ENCODE measurements at regions not wholly inside any gene's neighbourhood (a gene's known extent, or its start where the extent isn't known, plus 50 kb on each side); places are given as distances from the start of the nearest gene placed in this dataset.
"Not testable (repeated sequence)": the region's sequence is repeated elsewhere in the genome, so short reads cannot be mapped to it uniquely, and the experiment has no call there.

GRCh38 chr4:34323549-34324320 is 1920.6 kb downstream of the ARAP2 start:
- DNase-seq = no peak

GRCh38 chr4:34328939-34329338 is 1915.4 kb downstream of the ARAP2 start:
- no peak for DNase-seq

DNA sequence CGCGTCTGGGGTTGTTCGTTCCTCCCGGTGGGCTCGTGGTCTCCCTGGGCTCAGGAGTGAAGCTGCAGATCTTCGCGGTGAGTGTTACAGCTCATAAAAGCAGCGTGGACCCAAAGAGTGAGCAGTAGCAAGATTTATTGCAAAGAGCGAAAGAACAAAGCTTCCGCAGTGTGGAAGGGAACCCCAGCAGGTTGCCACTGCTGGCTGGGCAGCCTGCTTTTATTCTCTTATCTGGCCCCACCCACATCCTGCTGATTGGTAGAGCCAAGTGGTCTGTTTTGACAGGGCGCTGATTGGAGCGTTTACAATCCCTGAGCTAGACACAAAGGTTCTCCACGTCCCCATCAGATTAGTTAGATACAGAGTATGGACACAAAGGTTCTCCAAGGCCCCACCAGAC is 1909.2 kb downstream of the ARAP2 start:
- DNase-seq = not testable (repeated sequence)

DNA sequence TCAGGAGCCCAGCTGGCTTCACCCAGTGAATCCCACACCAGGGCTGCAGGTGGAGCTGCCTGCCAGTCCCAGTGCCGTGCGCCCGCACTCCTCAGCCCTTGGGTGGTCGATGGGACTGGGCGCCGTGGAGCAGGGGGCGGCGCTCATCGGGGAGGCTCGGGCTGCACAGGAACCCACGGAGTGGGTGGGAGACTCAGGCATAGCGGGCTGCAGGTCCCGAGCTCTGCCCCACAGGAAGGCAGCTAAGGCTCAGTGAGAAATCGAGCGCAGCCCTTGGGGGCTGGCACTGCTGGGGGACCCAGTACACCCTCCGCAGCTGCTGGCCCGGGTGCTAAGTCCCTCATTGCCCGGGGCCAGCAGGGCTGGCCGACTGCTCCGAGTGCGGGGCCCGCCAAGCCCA is 1908.8 kb downstream of the ARAP2 start:
- DNase-seq = not testable (repeated sequence)

DNA sequence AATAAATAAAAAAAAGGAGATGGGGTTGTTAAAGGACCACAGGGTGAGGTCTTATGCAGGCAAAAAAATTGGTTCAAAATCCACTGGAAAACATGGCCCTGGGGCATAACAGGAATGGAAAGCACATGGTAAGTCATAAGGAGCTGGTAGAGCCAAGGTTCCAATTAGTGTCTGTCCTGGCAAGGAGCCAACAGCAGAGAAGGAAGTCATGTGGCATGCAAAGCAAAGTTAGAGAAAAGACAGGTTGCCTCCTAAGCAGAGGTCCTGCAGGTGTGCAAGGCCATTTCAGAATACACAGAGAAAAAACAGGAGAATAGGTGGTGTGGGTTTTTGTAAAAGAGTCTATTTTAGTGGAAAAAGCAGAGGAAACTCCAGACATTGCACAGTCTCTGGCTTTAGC is 1881.7 kb downstream of the ARAP2 start:
- DNase-seq = no peak

- DNase-seq = no peak
These were observed 1880.5 kb downstream of the ARAP2 start for GRCh38 chr4:34363842-34364241.

DNA sequence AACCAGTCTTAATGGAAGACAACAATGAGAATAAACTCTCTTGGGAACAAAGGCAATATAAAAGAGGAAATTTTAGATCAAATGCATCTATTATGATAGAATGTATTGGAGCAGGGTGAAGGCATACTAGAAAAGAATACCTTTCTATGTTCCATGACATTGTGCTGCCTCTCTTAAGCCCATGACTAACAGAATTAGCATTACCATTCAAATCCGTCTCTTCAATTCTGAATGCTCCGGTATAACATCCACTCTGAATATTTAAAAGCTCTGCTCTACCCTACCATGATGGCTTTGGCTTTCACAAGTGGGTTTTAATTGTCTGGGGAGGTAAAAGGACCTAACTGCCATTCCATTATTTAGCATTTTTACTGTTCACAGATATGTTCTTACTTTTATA is 1878.4 kb downstream of the ARAP2 start:
- DNase-seq = no peak

- no peak for DNase-seq
These were observed 1872.6 kb downstream of the ARAP2 start for GRCh38 chr4:34371676-34372075.

GRCh38 chr4:34372815-34373214 is 1871.5 kb downstream of the ARAP2 start:
- no peak for DNase-seq

- no peak for DNase-seq
These were observed 1870.9 kb downstream of the ARAP2 start for GRCh38 chr4:34373456-34373855.

GRCh38 chr4:34412233-34412632 is 1832.1 kb downstream of the ARAP2 start:
- DNase-seq = no peak

GRCh38 chr4:34412911-34413310 is 1831.4 kb downstream of the ARAP2 start:
- DNase-seq = no peak

- DNase-seq = no peak
These were observed 1827.2 kb downstream of the ARAP2 start for GRCh38 chr4:34417160-34417559.

DNA sequence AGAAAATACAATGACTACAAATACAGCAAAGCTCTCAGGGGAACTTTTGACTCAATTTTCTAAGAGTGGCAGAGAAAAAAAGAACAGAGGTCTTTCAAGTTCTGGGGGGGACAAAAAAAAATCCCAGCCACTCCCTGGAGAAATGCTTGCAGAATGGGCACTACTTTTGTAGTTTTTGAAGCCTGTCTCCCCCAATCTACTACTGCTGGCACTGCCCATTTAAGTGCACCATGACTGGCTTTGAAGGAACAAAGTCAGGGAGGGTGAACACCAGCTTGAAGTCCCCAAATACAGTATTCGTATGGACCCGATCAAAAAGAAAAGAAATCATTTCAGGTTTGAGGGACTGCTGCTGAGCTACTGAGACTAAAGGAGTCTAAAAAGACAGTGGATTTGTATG is 1824.4 kb downstream of the ARAP2 start:
- no peak for DNase-seq

- no peak for DNase-seq
These were observed 1821.7 kb downstream of the ARAP2 start for GRCh38 chr4:34422472-34423175.

DNA sequence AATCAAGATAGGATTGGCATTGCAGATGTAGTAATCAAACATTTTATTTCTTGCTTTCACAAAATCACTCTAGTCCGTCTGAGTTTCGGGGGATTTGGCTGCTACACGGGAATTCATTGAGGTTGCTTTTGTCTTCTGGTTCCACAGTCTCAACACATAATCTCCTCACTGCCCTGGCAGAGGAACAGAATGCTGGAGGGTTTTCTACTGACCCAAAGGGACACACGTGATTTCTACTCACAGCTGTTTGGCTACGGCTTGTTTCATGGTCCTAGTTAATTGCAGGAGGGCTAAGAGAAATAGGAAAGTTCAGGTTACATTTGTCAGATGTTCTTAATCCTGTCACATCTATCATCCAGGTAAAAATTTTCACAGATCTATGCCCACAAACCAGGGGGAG is 1811.6 kb downstream of the ARAP2 start:
- DNase-seq = no peak

DNA sequence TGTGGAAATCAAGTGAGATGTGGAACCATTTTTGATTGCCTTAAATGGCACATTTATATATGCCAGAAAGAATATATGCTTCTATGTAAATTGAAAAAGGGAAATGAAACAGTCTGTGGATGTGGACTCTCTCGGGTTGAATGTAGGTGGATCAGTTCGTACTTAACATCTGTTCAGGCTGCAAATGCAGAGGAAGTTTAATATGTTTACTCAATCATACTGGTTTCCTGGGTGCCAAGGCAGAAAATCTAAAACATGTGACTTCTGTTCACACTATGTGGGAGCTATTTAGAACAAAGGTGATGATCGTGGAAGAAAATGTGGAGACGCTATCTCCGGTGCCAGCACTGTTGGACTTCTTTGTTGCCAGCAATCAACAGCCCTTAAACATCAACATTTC is 1809.9 kb downstream of the ARAP2 start:
- not testable (repeated sequence) for DNase-seq

DNA sequence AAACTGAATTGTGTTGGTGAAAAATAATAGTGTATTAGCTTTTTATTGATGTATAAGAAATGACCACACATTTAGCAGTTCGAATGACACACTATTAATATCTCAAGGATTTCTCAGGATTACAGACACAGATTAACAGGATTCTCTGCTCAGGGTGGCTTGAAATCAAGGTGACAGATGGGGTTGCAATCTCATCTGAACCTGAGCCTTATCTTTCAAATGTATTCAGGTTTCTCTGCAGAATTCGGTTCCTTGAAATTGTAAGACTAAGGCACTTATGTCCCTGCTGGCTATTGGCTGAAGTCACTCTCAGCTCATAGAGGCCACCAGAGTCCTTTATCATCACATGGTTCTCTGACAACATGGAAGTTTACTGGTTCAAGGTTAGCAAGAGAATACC is 1780.1 kb downstream of the ARAP2 start:
- DNase-seq = no peak

DNA sequence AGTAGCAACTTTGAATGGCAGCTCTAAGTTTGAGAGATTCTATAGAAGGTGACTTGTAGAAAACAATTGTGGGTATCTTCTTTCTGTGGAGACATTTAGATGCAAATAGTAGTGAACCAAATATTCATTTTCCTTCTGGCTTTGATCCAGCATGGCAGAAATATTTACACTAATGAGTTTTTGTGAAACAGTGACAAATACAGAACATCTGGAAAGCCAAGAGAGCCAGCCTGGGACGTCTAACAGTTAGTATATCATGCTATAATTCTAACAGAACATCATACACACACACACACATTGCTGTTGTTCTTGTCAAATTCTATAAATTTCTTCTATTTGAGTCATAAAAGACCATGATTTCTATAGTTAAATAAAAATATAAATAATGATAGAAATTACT is 1777.9 kb downstream of the ARAP2 start:
- DNase-seq = no peak

DNA sequence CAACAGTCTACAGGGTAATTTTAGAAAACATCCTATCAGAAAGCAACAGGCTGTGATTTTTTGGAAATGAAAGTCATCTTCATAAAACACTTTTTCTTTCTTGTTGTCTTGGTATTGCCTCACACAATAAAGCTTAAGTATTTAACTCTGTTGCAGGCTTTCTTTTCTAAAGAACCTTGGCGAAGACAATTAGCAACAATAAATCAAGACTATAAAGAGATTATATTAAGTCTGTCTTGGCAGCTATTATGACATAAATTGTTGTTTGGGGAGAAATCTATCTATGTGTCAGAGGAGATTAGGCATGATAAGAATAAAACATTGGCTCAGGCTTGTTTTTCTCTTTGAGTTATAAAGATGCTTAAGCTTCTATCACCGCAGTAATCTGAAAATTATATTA is 1774.8 kb downstream of the ARAP2 start:
- DNase-seq = no peak

- DNase-seq = no peak
These were observed 1759.1 kb downstream of the ARAP2 start for GRCh38 chr4:34485252-34485651.

DNA sequence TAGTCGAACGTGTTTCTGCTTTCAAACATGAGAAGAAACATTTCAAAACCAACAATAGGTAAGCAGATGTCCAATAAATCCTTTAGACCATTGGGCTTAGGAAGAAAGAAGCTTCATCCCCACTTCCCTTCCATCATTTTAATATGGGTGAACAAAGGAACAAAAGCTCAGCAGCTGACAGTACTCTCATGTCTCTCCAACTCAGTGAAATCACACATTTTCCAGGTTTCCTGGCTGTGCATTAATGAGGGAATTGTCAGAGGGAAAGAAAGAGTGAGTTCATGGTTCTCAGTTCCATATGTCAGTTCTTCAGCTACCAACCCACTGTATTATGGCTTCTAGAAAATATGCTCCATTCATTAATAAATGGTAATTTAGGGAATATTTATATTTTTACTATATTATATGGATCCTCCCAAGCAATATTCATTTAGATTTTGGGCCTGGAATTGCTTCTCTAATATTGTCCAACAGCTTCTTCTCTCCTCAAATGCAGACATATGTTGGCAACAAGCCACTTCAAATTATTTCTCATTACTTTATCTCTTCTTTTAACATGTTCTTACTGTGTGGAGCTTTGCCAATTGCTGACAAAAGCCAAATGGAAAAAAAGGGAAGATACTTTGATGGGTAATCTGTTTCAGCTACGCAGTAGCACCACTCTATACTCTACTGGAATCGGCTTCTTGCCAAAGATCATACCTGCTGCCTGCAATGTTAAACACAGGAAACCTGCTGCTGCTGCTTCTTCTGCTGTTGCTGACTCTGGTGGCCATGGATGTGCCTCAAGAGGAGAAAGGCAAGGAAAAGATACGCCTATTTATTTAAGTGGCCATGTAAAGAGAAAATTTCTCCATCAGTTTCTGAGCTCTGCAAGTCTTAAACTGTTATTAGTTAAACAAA is 1757.6 kb downstream of the ARAP2 start:
- no peak for DNase-seq

DNA sequence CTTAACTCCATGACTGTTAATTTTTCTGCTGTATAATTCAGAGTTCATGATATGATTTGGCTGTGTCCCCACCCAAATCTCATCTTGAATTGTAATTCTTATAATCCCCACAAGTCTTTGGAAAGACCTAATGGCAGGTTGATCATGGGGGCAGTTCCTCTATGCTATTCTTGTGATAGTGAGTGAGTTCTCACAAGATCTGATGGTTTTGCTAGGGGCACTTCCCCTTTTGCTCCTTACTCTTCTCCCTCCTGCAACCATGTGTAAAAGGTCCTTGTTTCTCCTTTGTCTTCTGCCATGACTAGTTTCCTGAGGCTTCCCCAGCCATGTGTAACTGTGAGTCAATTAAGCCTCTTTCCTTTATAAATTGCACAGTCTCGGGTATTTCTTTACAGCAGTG is 1751.9 kb downstream of the ARAP2 start:
- DNase-seq = no peak

GRCh38 chr4:34502086-34502485 is 1742.2 kb downstream of the ARAP2 start:
- DNase-seq = no peak

Measured in NCI-H774 (cell line).